ENCODE measurements at regions not wholly inside any gene's neighbourhood (a gene's known extent, or its start where the extent isn't known, plus 50 kb on each side); places are given as distances from the start of the nearest gene placed in this dataset.

- DNase-seq (ENCODE audit: low read depth), result no peak
- H3K4me3 ChIP-seq (ENCODE audit: low read depth, low read length), result no peak overlapping the region
- TF ChIP-seq, protein P1, sequence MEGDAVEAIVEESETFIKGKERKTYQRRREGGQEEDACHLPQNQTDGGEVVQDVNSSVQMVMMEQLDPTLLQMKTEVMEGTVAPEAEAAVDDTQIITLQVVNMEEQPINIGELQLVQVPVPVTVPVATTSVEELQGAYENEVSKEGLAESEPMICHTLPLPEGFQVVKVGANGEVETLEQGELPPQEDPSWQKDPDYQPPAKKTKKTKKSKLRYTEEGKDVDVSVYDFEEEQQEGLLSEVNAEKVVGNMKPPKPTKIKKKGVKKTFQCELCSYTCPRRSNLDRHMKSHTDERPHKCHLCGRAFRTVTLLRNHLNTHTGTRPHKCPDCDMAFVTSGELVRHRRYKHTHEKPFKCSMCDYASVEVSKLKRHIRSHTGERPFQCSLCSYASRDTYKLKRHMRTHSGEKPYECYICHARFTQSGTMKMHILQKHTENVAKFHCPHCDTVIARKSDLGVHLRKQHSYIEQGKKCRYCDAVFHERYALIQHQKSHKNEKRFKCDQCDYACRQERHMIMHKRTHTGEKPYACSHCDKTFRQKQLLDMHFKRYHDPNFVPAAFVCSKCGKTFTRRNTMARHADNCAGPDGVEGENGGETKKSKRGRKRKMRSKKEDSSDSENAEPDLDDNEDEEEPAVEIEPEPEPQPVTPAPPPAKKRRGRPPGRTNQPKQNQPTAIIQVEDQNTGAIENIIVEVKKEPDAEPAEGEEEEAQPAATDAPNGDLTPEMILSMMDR (IDR thresholded peaks at IDR 0.05; ENCODE audit: insufficient read depth, low read depth, low read length), result no peak
These were observed 169.8 kb upstream of the B3GALT2 start for GRCh38 chr1:193356249-193356648.

DNA sequence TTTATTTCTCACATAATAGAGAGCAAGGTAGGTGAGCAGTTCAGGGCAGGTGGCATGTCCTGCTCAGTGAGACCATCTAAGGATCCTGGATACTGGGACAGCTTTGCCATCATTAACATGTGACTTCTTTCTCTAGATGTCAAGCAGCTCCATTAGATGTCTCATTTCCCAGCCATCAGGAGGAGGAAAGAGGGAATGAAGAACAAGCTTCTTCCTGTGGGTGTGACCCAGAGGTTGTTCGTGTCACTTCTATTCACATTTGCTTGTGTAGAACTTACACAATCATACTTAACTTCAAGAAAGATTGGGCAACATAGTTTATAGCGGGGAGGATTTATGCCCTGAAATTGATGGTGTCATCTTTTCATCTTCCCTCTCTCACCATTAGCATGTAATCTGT lies 169.2 kb upstream of the B3GALT2 start:
- TF ChIP-seq, protein P1 (IDR thresholded peaks at IDR 0.05; ENCODE audit: insufficient read depth, low read depth, low read length), result no peak
- no peak overlapping the region for H3K4me3 ChIP-seq (ENCODE audit: low read depth, low read length)
- DNase-seq (ENCODE audit: low read depth), result no peak

DNA sequence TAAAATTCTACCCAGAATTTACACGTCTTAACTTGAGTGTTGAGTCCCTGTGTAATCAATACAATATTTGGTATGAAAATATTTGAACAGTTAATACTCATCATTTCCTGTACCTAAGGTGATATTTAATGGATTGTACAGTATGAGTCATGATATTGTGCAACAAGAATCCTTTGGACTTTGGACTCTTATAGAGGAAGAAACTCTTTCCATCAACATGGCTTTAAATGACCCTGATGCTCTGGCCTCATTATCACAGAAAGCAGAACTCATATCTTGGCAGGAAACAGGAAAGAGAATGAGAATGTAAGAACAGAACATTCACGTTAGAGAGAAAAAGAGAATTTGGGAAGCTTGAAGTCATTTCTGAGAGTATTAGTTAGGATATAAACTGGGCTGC lies 168.8 kb upstream of the B3GALT2 start:
- peak; percentile 45 for DNase-seq (ENCODE audit: low read depth)
- TF ChIP-seq, protein P1 (IDR thresholded peaks at IDR 0.05; ENCODE audit: insufficient read depth, low read depth, low read length), result no peak
- no peak overlapping the region for H3K4me3 ChIP-seq (ENCODE audit: low read depth, low read length)

GRCh38 chr1:193348769-193349535 lies 162.5 kb upstream of the B3GALT2 start:
- no peak overlapping the region for H3K4me3 ChIP-seq (ENCODE audit: low read depth, low read length)
- TF ChIP-seq, protein P1 (IDR thresholded peaks at IDR 0.05; ENCODE audit: insufficient read depth, low read depth, low read length), result no peak
- DNase-seq (ENCODE audit: low read depth), result no peak

- DNase-seq (ENCODE audit: low read depth), result peak; percentile 39
- TF ChIP-seq, protein P1 (IDR thresholded peaks at IDR 0.05; ENCODE audit: insufficient read depth, low read depth, low read length), result no peak
- no peak overlapping the region for H3K4me3 ChIP-seq (ENCODE audit: low read depth, low read length)
These were observed 161.8 kb upstream of the B3GALT2 start for GRCh38 chr1:193348091-193348768.

- TF ChIP-seq, protein P1 (IDR thresholded peaks at IDR 0.05; ENCODE audit: insufficient read depth, low read depth, low read length), result no peak
- DNase-seq (ENCODE audit: low read depth), result no peak
- H3K4me3 ChIP-seq (ENCODE audit: low read depth, low read length), result no peak overlapping the region
These were observed 159.7 kb upstream of the B3GALT2 start for GRCh38 chr1:193346085-193346484.

Data from fibroblast of villous mesenchyme (primary cell).